ENCODE measurements at regions not wholly inside any gene's neighbourhood (a gene's known extent, or its start where the extent isn't known, plus 50 kb on each side); places are given as distances from the start of the nearest gene placed in this dataset.

- DNase-seq (no peak), ATAC-seq (no peak)
- Histone ChIP-seq H3K4me3 (no peak overlapping the region), H3K27me3 (no peaks in the 10 kb centered on the region), H3K9me3 (no peaks in the 10 kb centered on the region), H3K27ac (no peak overlapping the region), H3K36me3 (no peaks in the 10 kb centered on the region), H3K4me1 (no peaks in the 10 kb centered on the region)
- in situ Hi-C loops (cut with MboI; ENCODE audit: low sequenced_read_pairs in 4 of 4), result no loop called here
- TF ChIP-seq CTCF (IDR thresholded peaks at IDR 0.05 in 4 of 5, conservative IDR thresholded peaks at IDR 0.05 in 1 of 5) (no peak), POLR2A (IDR thresholded peaks at IDR 0.05) (no peak)
- intact Hi-C loops (cut with DNase I; ENCODE audit: low total_unique reads), result no loop called here
These were observed 577.5 kb upstream of the CLINT1 start for GRCh38 chr5:158436271-158437065.

DNA sequence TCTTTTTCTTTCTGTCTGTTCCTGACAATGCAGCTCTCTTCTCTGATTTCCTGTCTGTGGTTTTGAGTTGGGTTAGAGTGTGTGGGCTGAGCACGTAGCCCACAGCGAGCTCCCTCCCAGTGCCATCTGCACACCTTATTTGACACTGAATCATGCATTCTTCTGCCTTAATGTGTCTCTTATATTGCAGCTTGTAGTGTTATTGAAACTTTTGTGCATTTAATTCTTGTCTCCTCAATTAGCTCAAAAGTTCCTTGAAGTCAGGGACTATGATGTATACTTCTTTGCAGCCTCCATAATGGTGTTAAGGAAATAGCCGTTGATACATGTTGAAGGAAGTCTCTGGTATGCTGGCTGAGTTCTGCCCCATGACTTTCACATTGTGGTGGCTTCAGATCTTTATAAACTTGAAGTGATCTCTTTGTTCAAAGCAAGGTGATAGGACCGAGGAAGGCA, 576.2 kb upstream of the CLINT1 start:
- TF ChIP-seq CTCF (IDR thresholded peaks at IDR 0.05 in 4 of 5, conservative IDR thresholded peaks at IDR 0.05 in 1 of 5) (no peak), POLR2A (IDR thresholded peaks at IDR 0.05) (no peak)
- no peaks in the 10 kb centered on the region for H3K9me3 ChIP-seq
- H3K4me1 ChIP-seq, result peaks cover 4 to 5% of the 10 kb centered on the region in 2 donors
- no peaks in the 10 kb centered on the region for H3K36me3 ChIP-seq
- ATAC-seq, result no peak
- in situ Hi-C loops (cut with MboI; ENCODE audit: low sequenced_read_pairs in 4 of 4) (no loop called here), intact Hi-C loops (cut with DNase I; ENCODE audit: low total_unique reads) (no loop called here)
- H3K4me3 ChIP-seq, result no peak overlapping the region
- no peaks in the 10 kb centered on the region for H3K27me3 ChIP-seq
- no peak overlapping the region for H3K27ac ChIP-seq
- DNase-seq, result no peak

- TF ChIP-seq POLR2A (IDR thresholded peaks at IDR 0.05), result no peak
- TF ChIP-seq CTCF (IDR thresholded peaks at IDR 0.05 in 4 of 5, conservative IDR thresholded peaks at IDR 0.05 in 1 of 5), result no peak
- no peak for ATAC-seq
- Histone ChIP-seq H3K27me3 (no peaks in the 10 kb centered on the region), H3K9me3 (no peaks in the 10 kb centered on the region), H3K4me1 (peaks cover 4 to 5% of the 10 kb centered on the region in 2 donors), H3K4me3 (no peak overlapping the region), H3K27ac (no peak overlapping the region), H3K36me3 (no peaks in the 10 kb centered on the region)
- in situ Hi-C loops (cut with MboI; ENCODE audit: low sequenced_read_pairs in 4 of 4), result no loop called here
- no peak for DNase-seq
- intact Hi-C loops (cut with DNase I; ENCODE audit: low total_unique reads), result no loop called here
These were observed 575.8 kb upstream of the CLINT1 start for GRCh38 chr5:158434749-158435148.

- TF ChIP-seq POLR2A (IDR thresholded peaks at IDR 0.05) (no peak), CTCF (IDR thresholded peaks at IDR 0.05 in 4 of 5, conservative IDR thresholded peaks at IDR 0.05 in 1 of 5) (no peak)
- in situ Hi-C loops (cut with MboI; ENCODE audit: low sequenced_read_pairs in 4 of 4), result no loop called here
- H3K27ac ChIP-seq, result no peak overlapping the region
- no peaks in the 10 kb centered on the region for H3K36me3 ChIP-seq
- no peak for DNase-seq
- peaks cover 4 to 5% of the 10 kb centered on the region in 2 donors for H3K4me1 ChIP-seq
- no peaks in the 10 kb centered on the region for H3K27me3 ChIP-seq
- ATAC-seq, result no peak
- no peak overlapping the region for H3K4me3 ChIP-seq
- H3K9me3 ChIP-seq, result no peaks in the 10 kb centered on the region
- intact Hi-C loops (cut with DNase I; ENCODE audit: low total_unique reads), result no loop called here
These were observed 574.7 kb upstream of the CLINT1 start for GRCh38 chr5:158433634-158434033.

Data from gastrocnemius medialis (tissue), 4 donors.